ENCODE measurements at regions not wholly inside any gene's neighbourhood (a gene's known extent, or its start where the extent isn't known, plus 50 kb on each side); places are given as distances from the start of the nearest gene placed in this dataset.

- ATAC-seq (ENCODE audit: low FRiP score) (no peak), DNase-seq (no peak)
- Histone ChIP-seq H3K36me3 (ENCODE audit: control insufficient read depth in 1 of 2, insufficient read depth in 2 of 2, low read length in 1 of 2) (no peaks in the 10 kb centered on the region), H3K4me3 (ENCODE audit: low read length in 2 of 2) (no peak overlapping the region), H3K27ac (ENCODE audit: low read depth in 1 of 2, low read length in 2 of 2) (no peak overlapping the region), H3K4me1 (ENCODE audit: control insufficient read depth in 1 of 2, insufficient read depth in 2 of 2, low read length in 2 of 2) (peaks cover 0 to 1% of the 10 kb centered on the region in 2 donors), H3K9me3 (ENCODE audit: control insufficient read depth, low read length) (no peaks in the 10 kb centered on the region), H3K27me3 (ENCODE audit: control insufficient read depth in 1 of 2, insufficient read depth in 2 of 2, low read length in 1 of 2) (no peaks in the 10 kb centered on the region)
- intact Hi-C loops (cut with DNase I), result no loop called here
- WGBS, 2 donors, result 63 to 64% methylated on average over 3 of the region's 3 CpGs
These were observed 413.9 kb upstream of the NR2F2 start for GRCh38 chr15:95916568-95916967.

DNA sequence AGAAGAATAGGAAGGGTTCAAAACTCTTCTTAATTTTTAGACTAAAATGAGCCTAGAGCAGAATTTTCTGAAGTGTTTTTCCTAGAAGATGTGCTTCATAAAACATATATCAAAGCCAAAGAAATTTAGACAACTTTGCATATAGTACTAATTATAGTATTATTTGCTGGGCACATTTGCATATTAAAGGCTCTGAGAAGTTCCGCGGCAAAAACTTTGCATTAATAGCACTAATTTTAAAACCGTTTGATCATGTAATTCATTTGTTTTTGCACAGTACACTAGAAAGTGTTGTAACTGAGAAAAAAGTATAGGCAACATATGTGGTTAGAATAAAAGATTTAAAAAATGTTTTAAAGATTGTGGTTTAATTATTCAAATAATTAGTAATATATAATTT, 412.0 kb upstream of the NR2F2 start:
- H3K36me3 ChIP-seq (ENCODE audit: control insufficient read depth in 1 of 2, insufficient read depth in 2 of 2, low read length in 1 of 2), result no peaks in the 10 kb centered on the region
- ATAC-seq (ENCODE audit: low FRiP score), result no peak
- no peak for DNase-seq
- H3K9me3 ChIP-seq (ENCODE audit: control insufficient read depth, low read length), result no peaks in the 10 kb centered on the region
- H3K27ac ChIP-seq (ENCODE audit: low read depth in 1 of 2, low read length in 2 of 2), result no peak overlapping the region
- H3K27me3 ChIP-seq (ENCODE audit: control insufficient read depth in 1 of 2, insufficient read depth in 2 of 2, low read length in 1 of 2), result no peaks in the 10 kb centered on the region
- 94 to 97% methylated on average over 3 of the region's 3 CpGs for WGBS, 2 donors
- no peak overlapping the region for H3K4me3 ChIP-seq (ENCODE audit: low read length in 2 of 2)
- peaks cover 0 to 1% of the 10 kb centered on the region in 2 donors for H3K4me1 ChIP-seq (ENCODE audit: control insufficient read depth in 1 of 2, insufficient read depth in 2 of 2, low read length in 2 of 2)
- intact Hi-C loops (cut with DNase I), result no loop called here

GRCh38 chr15:95919460-95919859, 411.0 kb upstream of the NR2F2 start:
- Histone ChIP-seq H3K4me3 (ENCODE audit: low read length in 2 of 2) (no peak overlapping the region), H3K27ac (ENCODE audit: low read depth in 1 of 2, low read length in 2 of 2) (no peak overlapping the region), H3K27me3 (ENCODE audit: control insufficient read depth in 1 of 2, insufficient read depth in 2 of 2, low read length in 1 of 2) (no peaks in the 10 kb centered on the region), H3K36me3 (ENCODE audit: control insufficient read depth in 1 of 2, insufficient read depth in 2 of 2, low read length in 1 of 2) (no peaks in the 10 kb centered on the region), H3K9me3 (ENCODE audit: control insufficient read depth, low read length) (no peaks in the 10 kb centered on the region), H3K4me1 (ENCODE audit: control insufficient read depth in 1 of 2, insufficient read depth in 2 of 2, low read length in 2 of 2) (peaks cover 0 to 1% of the 10 kb centered on the region in 2 donors)
- intact Hi-C loops (cut with DNase I), result no loop called here
- WGBS, 2 donors, result 81 to 89% methylated on average over 1 of the region's 1 CpG
- DNase-seq (no peak), ATAC-seq (ENCODE audit: low FRiP score) (no peak)

GRCh38 chr15:95921404-95921803, 409.1 kb upstream of the NR2F2 start:
- Histone ChIP-seq H3K36me3 (ENCODE audit: control insufficient read depth in 1 of 2, insufficient read depth in 2 of 2, low read length in 1 of 2) (no peaks in the 10 kb centered on the region), H3K4me1 (ENCODE audit: control insufficient read depth in 1 of 2, insufficient read depth in 2 of 2, low read length in 2 of 2) (no peaks in the 10 kb centered on the region), H3K27ac (ENCODE audit: low read depth in 1 of 2, low read length in 2 of 2) (no peak overlapping the region), H3K9me3 (ENCODE audit: control insufficient read depth, low read length) (no peaks in the 10 kb centered on the region), H3K4me3 (ENCODE audit: low read length in 2 of 2) (no peak overlapping the region), H3K27me3 (ENCODE audit: control insufficient read depth in 1 of 2, insufficient read depth in 2 of 2, low read length in 1 of 2) (no peaks in the 10 kb centered on the region)
- intact Hi-C loops (cut with DNase I), result no loop called here
- ATAC-seq (ENCODE audit: low FRiP score), result no peak
- no peak for DNase-seq

- ATAC-seq (ENCODE audit: low FRiP score) (no peak), DNase-seq (no peak)
- no peak overlapping the region for H3K27ac ChIP-seq (ENCODE audit: low read depth in 1 of 2, low read length in 2 of 2)
- H3K4me3 ChIP-seq (ENCODE audit: low read length in 2 of 2), result no peak overlapping the region
- 85 to 90% methylated on average over 7 of the region's 7 CpGs for WGBS, 2 donors
- no peaks in the 10 kb centered on the region for H3K27me3 ChIP-seq (ENCODE audit: control insufficient read depth in 1 of 2, insufficient read depth in 2 of 2, low read length in 1 of 2)
- no peaks in the 10 kb centered on the region for H3K4me1 ChIP-seq (ENCODE audit: control insufficient read depth in 1 of 2, insufficient read depth in 2 of 2, low read length in 2 of 2)
- intact Hi-C loops (cut with DNase I), result no loop called here
- no peaks in the 10 kb centered on the region for H3K36me3 ChIP-seq (ENCODE audit: control insufficient read depth in 1 of 2, insufficient read depth in 2 of 2, low read length in 1 of 2)
- no peaks in the 10 kb centered on the region for H3K9me3 ChIP-seq (ENCODE audit: control insufficient read depth, low read length)
These were observed 408.1 kb upstream of the NR2F2 start for GRCh38 chr15:95922431-95922830.

GRCh38 chr15:95923792-95924191, 406.7 kb upstream of the NR2F2 start:
- no peak overlapping the region for H3K27ac ChIP-seq (ENCODE audit: low read depth in 1 of 2, low read length in 2 of 2)
- no peaks in the 10 kb centered on the region for H3K4me1 ChIP-seq (ENCODE audit: control insufficient read depth in 1 of 2, insufficient read depth in 2 of 2, low read length in 2 of 2)
- intact Hi-C loops (cut with DNase I), result no loop called here
- no peaks in the 10 kb centered on the region for H3K9me3 ChIP-seq (ENCODE audit: control insufficient read depth, low read length)
- no peak for DNase-seq
- WGBS, 2 donors, result 77 to 80% methylated on average over 4 of the region's 4 CpGs
- no peaks in the 10 kb centered on the region for H3K27me3 ChIP-seq (ENCODE audit: control insufficient read depth in 1 of 2, insufficient read depth in 2 of 2, low read length in 1 of 2)
- H3K36me3 ChIP-seq (ENCODE audit: control insufficient read depth in 1 of 2, insufficient read depth in 2 of 2, low read length in 1 of 2), result no peaks in the 10 kb centered on the region
- H3K4me3 ChIP-seq (ENCODE audit: low read length in 2 of 2), result no peak overlapping the region
- ATAC-seq (ENCODE audit: low FRiP score), result no peak

DNA sequence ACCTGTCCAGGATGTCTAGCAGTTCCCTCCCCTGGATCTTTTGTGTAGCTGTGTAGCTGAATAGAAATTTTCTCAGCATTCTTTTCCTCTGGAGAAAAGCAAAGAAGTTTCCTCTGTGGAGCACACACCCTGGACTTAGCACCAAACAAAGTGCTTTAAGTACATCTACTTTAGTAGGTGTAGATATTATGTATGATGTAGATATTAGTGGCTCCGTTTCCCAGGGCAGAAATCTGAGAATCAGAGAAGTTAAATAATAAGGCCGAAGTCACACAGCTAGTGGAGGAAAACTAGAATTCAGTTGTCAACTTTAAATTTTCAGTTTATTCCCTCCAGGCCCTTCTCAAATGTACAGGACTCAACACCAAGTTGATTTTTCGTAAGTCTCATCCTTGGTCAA, 401.7 kb upstream of the NR2F2 start:
- H3K27ac ChIP-seq (ENCODE audit: low read depth in 1 of 2, low read length in 2 of 2), result no peak overlapping the region
- no peaks in the 10 kb centered on the region for H3K36me3 ChIP-seq (ENCODE audit: control insufficient read depth in 1 of 2, insufficient read depth in 2 of 2, low read length in 1 of 2)
- no peaks in the 10 kb centered on the region for H3K9me3 ChIP-seq (ENCODE audit: control insufficient read depth, low read length)
- intact Hi-C loops (cut with DNase I), result no loop called here
- WGBS, 2 donors, result 90 to 91% methylated on average over 3 of the region's 3 CpGs
- H3K4me1 ChIP-seq (ENCODE audit: control insufficient read depth in 1 of 2, insufficient read depth in 2 of 2, low read length in 2 of 2), result no peaks in the 10 kb centered on the region
- ATAC-seq (ENCODE audit: low FRiP score) (no peak), DNase-seq (no peak)
- H3K4me3 ChIP-seq (ENCODE audit: low read length in 2 of 2), result no peak overlapping the region
- H3K27me3 ChIP-seq (ENCODE audit: control insufficient read depth in 1 of 2, insufficient read depth in 2 of 2, low read length in 1 of 2), result no peaks in the 10 kb centered on the region

DNA sequence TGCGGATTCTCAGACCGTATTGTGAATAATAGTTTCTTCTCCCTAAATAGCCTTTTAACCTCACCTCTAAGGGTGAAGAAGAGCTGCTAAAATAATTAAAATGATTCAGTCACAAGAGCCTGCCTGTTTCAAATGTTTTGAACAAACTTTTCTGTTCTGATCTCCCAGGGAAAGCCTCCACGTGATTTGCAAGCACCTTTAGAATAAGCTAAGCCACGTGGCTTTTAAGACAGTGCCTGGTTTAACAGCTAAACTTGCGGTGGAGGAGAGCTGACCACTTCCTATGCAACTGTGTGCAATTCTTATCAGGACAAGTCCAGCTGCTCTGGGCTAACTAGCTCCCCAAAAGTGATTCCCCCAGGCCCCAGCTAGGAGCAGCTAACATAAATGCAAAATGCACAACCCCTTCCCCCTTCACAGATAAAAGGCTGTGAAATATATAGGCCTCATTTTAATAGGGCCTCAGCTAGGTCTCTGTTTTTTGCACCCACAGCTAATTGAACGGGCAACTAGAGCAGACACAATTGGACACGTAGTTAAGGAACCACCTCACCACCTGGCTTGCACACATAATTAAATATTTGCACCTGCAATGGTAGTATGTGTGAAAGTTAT, 401.2 kb upstream of the NR2F2 start:
- Histone ChIP-seq H3K36me3 (ENCODE audit: control insufficient read depth in 1 of 2, insufficient read depth in 2 of 2, low read length in 1 of 2) (no peaks in the 10 kb centered on the region), H3K9me3 (ENCODE audit: control insufficient read depth, low read length) (no peaks in the 10 kb centered on the region), H3K4me3 (ENCODE audit: low read length in 2 of 2) (no peak overlapping the region), H3K27me3 (ENCODE audit: control insufficient read depth in 1 of 2, insufficient read depth in 2 of 2, low read length in 1 of 2) (no peaks in the 10 kb centered on the region), H3K27ac (ENCODE audit: low read depth in 1 of 2, low read length in 2 of 2) (no peak overlapping the region), H3K4me1 (ENCODE audit: control insufficient read depth in 1 of 2, insufficient read depth in 2 of 2, low read length in 2 of 2) (no peaks in the 10 kb centered on the region)
- WGBS, 2 donors, result 78 to 82% methylated on average over 7 of the region's 7 CpGs
- intact Hi-C loops (cut with DNase I), result no loop called here
- no peak for ATAC-seq (ENCODE audit: low FRiP score)
- DNase-seq, result no peak

DNA sequence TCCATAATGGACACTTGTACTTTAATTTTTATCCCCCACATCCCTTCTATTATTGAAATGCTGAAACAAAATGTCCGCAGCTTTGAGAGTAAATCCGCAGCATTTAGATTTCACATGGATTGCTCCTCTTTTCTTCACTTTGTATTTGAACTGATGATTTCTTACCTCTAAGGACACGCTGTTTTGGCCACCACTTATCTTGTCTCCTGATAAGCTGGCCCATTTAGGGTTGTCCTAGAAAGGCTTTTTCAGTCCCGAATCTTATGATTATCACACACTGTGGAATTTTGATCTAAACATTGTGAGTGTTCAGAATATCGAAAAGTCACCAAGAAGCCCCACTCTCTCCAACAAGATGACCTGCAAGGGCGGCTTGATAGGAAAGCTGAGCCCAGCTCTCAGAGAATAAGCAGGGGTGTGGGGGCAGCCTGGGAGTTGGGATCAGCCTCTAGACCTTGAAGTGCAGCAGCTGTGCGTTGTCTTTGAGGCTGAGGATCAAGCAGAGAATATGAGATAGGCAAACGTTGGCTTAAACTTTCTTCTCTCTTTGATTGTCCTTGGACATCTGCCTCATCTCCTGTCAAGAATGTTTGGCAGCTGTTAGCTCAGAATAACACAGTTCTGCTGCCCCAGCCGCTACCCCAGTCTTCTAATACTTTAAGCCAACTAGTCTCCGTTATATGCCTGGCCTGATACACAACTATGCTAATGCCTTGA, 399.7 kb upstream of the NR2F2 start:
- Histone ChIP-seq H3K27ac (ENCODE audit: low read depth in 1 of 2, low read length in 2 of 2) (no peak overlapping the region), H3K4me1 (ENCODE audit: control insufficient read depth in 1 of 2, insufficient read depth in 2 of 2, low read length in 2 of 2) (no peaks in the 10 kb centered on the region), H3K9me3 (ENCODE audit: control insufficient read depth, low read length) (no peaks in the 10 kb centered on the region), H3K36me3 (ENCODE audit: control insufficient read depth in 1 of 2, insufficient read depth in 2 of 2, low read length in 1 of 2) (no peaks in the 10 kb centered on the region), H3K4me3 (ENCODE audit: low read length in 2 of 2) (no peak overlapping the region), H3K27me3 (ENCODE audit: control insufficient read depth in 1 of 2, insufficient read depth in 2 of 2, low read length in 1 of 2) (no peaks in the 10 kb centered on the region)
- DNase-seq (no peak), ATAC-seq (ENCODE audit: low FRiP score) (no peak)
- 76 to 80% methylated on average over 10 of the region's 10 CpGs for WGBS, 2 donors
- intact Hi-C loops (cut with DNase I), result no loop called here

Measured in aorta (tissue), 5 donors.